ENCODE measurements at regions not wholly inside any gene's neighbourhood (a gene's known extent, or its start where the extent isn't known, plus 50 kb on each side); places are given as distances from the start of the nearest gene placed in this dataset.

- H3K4me3 ChIP-seq (ENCODE audit: control insufficient read depth, low read depth, low read length), result no peak overlapping the region
- TF ChIP-seq CTCF (IDR thresholded peaks at IDR 0.05; ENCODE audit: control insufficient read depth, insufficient read depth, low read depth, low read length, missing control alignments), result no peak
- no peak for DNase-seq (ENCODE audit: low read depth)
Observed at GRCh38 chr3:176935194-176935888, 261.9 kb downstream of the TBL1XR1 start.

GRCh38 chr3:176934698-176935097 is 262.6 kb downstream of the TBL1XR1 start:
- TF ChIP-seq CTCF (IDR thresholded peaks at IDR 0.05; ENCODE audit: control insufficient read depth, insufficient read depth, low read depth, low read length, missing control alignments), result no peak
- no peak for DNase-seq (ENCODE audit: low read depth)
- no peak overlapping the region for H3K4me3 ChIP-seq (ENCODE audit: control insufficient read depth, low read depth, low read length)

GRCh38 chr3:176933704-176934103 is 263.6 kb downstream of the TBL1XR1 start:
- no peak for DNase-seq (ENCODE audit: low read depth)
- TF ChIP-seq CTCF (IDR thresholded peaks at IDR 0.05; ENCODE audit: control insufficient read depth, insufficient read depth, low read depth, low read length, missing control alignments), result no peak
- H3K4me3 ChIP-seq (ENCODE audit: control insufficient read depth, low read depth, low read length), result no peak overlapping the region

- no peak for TF ChIP-seq CTCF (IDR thresholded peaks at IDR 0.05; ENCODE audit: control insufficient read depth, insufficient read depth, low read depth, low read length, missing control alignments)
- no peak for DNase-seq (ENCODE audit: low read depth)
- H3K4me3 ChIP-seq (ENCODE audit: control insufficient read depth, low read depth, low read length), result no peak overlapping the region
Observed at GRCh38 chr3:176932433-176932832, 264.8 kb downstream of the TBL1XR1 start.

- no peak for TF ChIP-seq CTCF (IDR thresholded peaks at IDR 0.05; ENCODE audit: control insufficient read depth, insufficient read depth, low read depth, low read length, missing control alignments)
- H3K4me3 ChIP-seq (ENCODE audit: control insufficient read depth, low read depth, low read length), result no peak overlapping the region
- DNase-seq (ENCODE audit: low read depth), result no peak
Observed at GRCh38 chr3:176931991-176932390, 265.3 kb downstream of the TBL1XR1 start.

GRCh38 chr3:176930942-176931341 is 266.3 kb downstream of the TBL1XR1 start:
- no peak overlapping the region for H3K4me3 ChIP-seq (ENCODE audit: control insufficient read depth, low read depth, low read length)
- TF ChIP-seq CTCF (IDR thresholded peaks at IDR 0.05; ENCODE audit: control insufficient read depth, insufficient read depth, low read depth, low read length, missing control alignments), result no peak
- no peak for DNase-seq (ENCODE audit: low read depth)

All from AG09309 (cell line).